ENCODE measurements at regions not wholly inside any gene's neighbourhood (a gene's known extent, or its start where the extent isn't known, plus 50 kb on each side); places are given as distances from the start of the nearest gene placed in this dataset.

- no peak for DNase-seq
These were observed 1310.3 kb downstream of the BRD1 start for GRCh38 chr22:48517039-48518030.

DNA sequence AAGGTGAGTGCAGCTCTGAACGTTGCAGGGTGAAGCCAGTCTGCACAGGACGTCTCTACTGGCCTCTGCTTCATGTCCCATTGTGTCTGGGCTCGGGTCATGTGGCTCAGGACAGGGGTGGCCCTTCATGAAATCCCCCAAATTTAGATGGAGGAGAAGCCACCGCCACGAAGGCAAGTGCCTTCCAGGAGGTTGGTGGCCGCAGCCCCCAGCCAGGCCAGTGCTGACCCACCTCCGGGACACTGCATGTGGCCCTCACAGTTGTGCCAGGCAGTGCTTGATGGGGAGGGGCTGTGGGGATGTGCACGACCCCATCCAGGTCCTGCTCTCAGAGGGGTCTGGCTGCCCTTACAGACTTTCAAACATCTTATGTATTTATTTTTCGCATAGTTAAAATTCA, 1311.1 kb downstream of the BRD1 start:
- no peak for DNase-seq

DNA sequence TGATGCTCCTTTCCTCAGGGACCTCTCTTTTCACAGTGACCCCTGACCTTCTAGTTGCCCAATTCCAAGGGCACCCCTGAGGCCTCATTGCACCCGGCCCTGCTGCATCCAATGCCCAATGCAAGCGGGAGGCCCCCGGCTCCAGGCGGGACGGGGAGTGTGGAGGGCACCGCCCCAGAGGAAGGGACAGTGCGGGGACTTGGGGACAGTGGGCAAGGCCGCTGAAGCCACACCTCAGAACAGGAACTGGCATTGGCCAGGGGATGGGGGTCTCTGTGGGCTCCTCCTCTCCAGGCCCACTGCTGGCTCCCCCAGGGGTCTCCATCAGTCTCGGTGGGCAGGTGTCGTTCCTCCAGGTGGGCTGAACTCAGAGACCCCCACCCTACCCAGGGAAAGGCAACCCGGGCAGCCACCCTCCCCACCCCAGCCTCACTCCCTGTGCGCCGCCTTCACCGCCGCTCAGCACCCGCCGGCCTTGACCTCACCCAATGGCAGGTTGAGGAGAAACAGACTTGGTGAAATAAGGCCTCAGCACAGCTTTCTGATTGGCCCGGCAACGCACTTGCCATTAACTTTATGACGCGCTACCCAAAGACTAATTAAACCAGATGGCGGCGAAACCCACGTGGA, 1312.0 kb downstream of the BRD1 start:
- DNase-seq = no peak

GRCh38 chr22:48513929-48514328, 1313.7 kb downstream of the BRD1 start:
- no peak for DNase-seq

- no peak for DNase-seq
These were observed 1314.2 kb downstream of the BRD1 start for GRCh38 chr22:48513446-48513845.

DNA sequence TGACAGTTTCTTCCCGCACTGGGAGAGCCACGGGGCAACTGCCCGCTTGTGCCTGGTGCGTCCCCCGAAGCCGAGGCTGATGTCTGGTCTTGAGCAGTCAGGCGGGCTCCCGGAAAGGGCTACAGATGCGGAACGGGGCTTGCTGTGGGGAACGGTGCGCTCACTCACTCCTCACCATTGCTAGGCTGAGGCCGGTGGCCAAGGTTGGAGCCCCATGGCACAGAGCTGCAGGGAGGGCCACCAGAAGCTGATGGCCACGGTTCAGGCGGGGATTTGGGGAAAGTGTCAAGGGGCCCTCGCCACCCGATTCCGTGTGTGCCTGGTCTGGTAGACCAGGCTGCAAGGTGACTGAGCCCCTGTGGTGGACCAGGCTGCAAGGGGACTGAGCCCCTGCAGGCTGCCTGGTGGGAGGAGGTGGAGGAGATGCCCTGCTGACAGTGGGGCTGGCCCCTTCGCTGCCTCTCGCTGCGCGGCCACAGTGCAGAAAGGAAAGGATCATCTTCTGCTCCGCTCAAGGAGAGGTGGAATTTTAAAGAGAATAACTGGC, 1315.8 kb downstream of the BRD1 start:
- DNase-seq = no peak

DNA sequence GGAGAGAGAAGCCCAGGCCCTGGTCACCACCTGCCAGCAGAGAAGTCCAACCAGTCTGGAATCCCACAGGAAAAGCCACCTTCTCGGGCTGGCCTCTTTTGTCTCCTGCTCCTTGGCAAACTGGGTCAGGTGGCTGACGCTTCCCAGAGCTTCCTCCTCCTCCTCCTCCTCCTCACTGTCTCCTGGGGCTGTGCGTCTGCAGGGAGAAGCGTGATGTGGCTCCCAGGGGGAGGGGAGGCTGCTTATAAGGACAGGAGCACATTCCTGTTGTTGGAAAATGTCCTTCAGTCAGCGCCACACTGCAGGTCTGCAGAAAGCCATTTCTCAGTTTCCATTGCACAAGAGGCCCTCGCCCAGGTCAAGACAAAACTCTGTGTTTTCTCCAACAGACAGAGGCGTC, 1316.5 kb downstream of the BRD1 start:
- no peak for DNase-seq

GRCh38 chr22:48510599-48510998, 1317.1 kb downstream of the BRD1 start:
- DNase-seq = no peak

DNA sequence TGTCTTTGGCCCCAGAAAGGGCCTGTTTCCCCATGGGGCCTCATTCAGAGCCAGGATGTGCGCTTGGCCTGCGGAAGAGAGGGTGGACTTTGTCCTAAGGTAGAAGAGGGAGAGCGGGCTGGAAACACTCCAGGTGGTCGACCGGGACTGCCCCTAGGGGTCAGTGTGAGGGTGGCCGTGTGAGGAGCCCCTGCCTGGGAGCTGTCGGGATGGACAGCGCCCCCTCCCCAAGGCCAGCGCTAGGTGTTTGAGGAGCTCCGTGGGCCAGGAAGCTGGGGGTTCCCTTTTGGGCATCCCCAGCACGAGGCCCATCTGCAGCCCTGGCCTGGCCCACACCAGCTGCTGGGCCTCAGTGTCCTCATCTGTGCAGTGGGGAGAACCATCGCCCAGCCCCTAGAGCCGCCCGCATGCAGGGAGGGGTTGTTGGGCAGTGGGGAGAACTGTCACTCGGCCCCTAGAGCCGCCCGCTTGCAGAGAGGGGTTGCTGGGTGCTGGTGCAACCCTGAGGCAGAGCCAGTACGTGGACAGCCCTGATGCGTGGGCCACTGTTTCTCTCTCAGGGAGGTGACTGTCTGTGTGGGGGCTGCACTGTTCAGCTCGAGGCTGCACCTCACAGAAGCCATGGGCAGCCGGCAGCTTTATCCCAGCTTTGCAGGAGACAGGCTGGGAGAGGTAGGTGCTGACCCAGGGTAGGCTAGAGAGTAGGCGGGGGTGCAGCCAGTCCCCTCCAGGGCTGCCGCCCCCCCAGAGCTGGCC, 1319.9 kb downstream of the BRD1 start:
- no peak for DNase-seq

- DNase-seq = no peak
These were observed 1320.5 kb downstream of the BRD1 start for GRCh38 chr22:48507171-48507570.

DNA sequence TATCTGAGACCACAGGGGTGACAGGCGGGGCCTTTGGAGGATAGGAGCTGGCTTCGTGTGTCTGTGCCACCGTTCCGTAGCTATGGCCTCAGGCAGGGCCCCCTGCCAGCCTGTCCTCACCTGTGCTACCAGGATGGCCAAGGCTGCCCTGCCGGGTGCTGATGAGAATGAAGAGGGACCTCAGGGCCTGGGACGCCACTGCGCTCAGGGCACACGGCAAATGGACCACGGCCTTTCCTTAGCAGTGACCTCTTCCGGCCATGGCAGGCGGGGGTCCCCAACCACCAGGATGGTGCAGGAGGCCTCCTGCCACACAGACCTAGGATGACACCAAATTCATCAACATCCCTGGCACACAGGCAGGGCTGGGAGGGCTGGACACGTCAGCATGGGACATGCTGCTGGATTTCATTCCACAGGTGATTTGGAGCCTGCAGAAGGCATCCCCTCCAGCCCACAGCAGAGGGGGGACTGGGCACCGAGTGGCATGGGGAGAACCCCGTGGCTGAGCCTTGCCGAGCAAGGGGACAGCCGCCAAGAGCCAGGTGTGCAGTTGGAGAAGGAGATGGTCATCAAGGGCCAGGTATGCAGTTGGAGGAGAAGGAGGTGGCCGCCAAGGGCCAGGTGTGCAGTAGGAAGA, 1321.0 kb downstream of the BRD1 start:
- DNase-seq = no peak

DNA sequence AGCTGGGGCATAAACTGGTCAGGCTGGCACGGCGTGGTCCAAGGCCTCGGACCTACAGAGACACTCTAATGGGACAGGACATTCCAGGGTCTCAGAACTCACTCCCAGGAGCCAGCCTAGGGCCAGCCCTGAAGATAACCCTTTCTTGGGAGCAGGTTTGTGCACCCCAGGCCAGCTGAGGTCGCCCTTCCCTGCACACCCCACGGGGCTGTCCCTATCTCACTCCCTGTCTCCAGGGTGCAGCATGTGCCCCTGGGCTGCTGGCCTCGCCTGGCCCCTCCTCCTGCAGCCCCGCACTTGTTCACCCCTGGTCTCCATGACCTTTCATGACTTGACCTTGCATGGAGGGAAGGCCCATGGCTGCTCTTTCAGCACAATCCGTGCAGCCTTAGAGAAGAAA, 1321.8 kb downstream of the BRD1 start:
- DNase-seq = no peak

DNA sequence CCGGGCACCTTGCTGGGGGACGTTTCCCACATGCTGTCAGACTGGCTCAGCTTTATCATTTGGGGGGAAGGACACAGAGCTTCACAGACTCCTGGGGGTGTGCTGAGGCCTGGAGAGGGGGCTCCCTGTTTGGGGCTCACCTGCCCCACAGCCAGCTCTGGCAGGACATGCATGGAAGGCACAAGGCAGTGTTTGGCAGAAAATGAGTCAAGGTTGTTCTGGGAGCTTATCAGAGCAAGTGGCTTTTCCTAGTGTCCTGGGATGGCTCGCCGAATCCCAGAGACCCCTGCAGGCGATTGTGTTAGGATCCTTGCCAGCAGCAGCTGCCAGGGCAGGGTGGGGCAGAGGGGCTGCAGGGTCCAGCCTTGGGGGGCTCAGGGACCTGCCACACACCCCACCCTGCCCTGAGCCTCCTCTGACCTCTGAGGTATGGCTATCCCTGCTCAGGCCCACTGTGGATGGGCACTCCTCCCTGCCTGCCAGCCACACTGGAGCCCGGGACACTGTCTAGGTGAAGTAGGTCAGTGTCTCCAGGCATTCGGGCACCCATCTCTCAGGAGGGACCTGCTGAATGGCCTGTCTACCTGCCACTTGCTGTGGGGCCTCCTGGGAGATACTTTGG, 1323.0 kb downstream of the BRD1 start:
- DNase-seq = no peak

DNA sequence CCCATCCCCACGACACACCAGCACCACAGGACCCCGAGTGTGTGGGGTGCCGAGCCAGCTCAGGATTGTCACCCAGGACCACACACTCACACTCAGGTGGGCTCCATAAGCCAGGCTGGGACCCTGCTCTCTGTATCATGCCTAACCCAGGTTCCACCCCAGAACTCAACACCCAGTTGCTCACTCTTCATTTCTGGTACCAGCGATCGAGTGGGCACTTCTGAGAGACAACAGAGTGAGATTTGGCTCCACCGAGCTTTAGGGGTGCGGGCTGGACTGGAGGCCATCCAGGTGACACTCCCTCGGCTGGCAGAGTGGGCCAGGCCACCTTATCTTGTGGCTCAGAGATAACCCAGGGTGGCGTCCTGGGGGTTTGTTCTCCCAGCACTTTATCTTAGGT, 1323.8 kb downstream of the BRD1 start:
- DNase-seq = no peak

- DNase-seq = no peak
These were observed 1324.5 kb downstream of the BRD1 start for GRCh38 chr22:48503035-48503625.

- DNase-seq = no peak
These were observed 1326.4 kb downstream of the BRD1 start for GRCh38 chr22:48501231-48501750.

DNA sequence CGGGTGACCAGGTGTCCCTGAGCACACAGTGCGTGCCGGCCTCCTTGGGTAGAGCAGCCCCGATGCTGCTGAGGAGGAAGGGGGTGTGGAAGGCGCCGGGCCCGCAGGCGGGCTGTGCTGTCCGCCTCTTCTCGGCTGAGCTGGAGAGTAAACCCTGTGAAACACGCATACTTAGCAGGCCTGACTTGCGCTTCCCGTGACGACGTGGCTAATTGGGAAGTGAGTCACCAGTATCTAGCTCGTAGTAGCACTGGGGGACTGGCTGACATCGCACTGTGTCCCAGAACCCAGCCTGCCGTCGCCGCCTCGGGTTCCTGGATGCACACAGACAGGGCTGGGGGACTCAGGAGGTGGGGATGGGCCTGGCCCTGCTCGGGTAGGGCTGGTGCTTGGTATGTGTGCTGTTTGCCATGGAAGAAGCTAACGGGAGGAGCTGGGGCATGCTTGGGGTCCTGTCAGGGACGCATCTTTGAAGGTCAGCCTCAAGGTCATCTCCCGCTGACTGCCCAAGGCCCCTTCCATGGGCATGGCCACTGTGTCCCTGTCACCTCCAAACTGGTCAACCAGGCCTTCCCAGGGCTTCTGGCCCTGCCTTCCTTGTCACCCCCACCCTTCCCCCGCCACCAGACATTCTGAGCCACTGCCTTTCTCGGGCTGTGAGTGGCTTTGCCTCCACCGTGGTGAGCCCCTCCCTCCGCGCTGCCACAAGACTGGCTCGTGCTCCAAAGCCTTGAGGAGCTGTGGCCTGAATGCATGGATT, 1327.0 kb downstream of the BRD1 start:
- no peak for DNase-seq

- DNase-seq = no peak
These were observed 1327.9 kb downstream of the BRD1 start for GRCh38 chr22:48499456-48500425.

DNA sequence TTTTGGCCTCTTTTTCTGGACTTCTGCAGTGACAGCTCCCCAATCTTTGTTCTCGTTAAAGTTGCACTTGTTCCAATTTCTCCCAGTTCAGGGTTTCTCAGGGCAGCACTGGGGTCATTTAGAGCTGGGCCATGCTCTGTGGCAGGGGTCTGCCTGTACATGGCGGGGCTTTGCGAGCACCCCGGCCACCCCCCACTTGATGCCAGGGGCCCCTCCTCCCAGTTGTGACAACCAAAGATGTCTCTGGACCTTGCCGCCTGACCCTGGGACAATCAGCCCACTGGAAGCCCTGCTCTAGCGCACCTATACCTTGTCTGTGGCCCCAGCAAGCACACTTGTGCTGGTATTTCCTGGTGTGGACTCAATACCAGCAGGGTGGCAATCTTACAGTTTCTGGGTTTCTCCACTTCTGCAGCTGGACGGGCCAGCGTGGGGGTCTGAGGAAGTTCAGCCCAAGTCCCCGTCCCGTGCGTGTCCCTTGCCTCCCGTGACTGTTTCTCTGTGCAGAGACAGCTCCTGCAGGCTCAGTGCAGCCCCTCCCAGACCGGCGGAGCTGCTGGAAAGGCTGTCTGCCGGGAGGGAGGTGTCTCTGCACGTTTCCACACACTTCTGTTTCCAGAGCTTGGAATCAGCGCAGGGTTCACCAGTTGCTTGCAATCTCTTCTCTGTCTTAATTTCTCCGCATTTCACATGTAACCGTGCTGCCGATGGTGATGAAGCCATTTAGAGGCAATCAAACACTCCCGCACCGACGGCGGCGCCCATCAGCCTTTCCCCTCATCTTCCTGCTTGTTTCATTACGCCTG, 1328.9 kb downstream of the BRD1 start:
- no peak for DNase-seq

All from amniotic stem cell (primary cell).